OCI-LY7 (cell line): ENCODE measurements at regions not wholly inside any gene's neighbourhood (a gene's known extent, or its start where the extent isn't known, plus 50 kb on each side); places are given as distances from the start of the nearest gene placed in this dataset.

Experiments used
- EZH2phosphoT487 ChIP-seq: fragments of 200-600 bp; sonication (generic); IDR thresholded peaks from 2 replicates; pipeline ENCODE4 v1.6.1; 2018; ENCODE audit warnings: low read depth, borderline replicate concordance, mild to moderate bottlenecking, mixed run types, antibody characterized with exemption, low read length, moderate library complexity, mixed read lengths
- TF ChIP-seq, protein P1 (sequence below): fragments of 200-600 bp; sonication (generic); conservative IDR thresholded peaks from 2 replicates; pipeline ENCODE4 v1.5.1; 2014; ENCODE audit warnings: mild to moderate bottlenecking, antibody characterized with exemption, low read length, moderate library complexity, mixed read lengths

DNA sequence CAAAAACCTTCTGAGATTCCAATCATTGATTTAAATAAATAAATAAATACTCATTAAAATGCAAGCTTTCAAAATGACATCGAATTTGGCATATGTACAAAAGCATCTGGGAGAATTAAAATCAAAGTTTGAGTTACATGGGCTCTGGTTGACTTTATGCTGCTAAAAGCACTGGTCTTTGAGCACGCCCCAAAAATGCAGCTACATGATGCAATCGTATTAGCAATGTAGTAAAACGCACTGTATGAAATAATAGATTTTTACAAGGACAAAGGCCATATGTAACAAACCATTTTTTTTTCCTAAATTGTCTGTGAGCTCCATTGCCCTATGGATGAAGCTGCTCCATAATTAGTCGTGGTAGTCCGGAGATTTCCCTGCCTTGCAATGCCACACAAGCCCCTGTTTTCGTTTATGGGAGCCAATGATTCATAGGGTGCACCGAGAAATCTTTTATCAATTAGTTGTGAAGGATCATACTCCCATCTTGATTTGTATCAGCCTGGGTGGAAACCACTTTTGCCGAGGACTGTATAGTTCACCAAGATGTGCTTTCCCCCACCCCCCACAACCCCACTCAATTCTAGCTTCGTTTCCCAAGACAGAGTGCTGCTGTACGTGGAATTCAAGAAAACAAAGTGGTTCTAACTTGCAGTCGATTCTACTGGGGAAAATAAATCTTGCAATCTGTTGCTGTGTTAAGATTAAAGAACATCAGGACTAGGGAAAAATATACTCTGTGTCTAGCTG is 268.4 kb downstream of the IRS1 start:
- TF ChIP-seq, protein P1, sequence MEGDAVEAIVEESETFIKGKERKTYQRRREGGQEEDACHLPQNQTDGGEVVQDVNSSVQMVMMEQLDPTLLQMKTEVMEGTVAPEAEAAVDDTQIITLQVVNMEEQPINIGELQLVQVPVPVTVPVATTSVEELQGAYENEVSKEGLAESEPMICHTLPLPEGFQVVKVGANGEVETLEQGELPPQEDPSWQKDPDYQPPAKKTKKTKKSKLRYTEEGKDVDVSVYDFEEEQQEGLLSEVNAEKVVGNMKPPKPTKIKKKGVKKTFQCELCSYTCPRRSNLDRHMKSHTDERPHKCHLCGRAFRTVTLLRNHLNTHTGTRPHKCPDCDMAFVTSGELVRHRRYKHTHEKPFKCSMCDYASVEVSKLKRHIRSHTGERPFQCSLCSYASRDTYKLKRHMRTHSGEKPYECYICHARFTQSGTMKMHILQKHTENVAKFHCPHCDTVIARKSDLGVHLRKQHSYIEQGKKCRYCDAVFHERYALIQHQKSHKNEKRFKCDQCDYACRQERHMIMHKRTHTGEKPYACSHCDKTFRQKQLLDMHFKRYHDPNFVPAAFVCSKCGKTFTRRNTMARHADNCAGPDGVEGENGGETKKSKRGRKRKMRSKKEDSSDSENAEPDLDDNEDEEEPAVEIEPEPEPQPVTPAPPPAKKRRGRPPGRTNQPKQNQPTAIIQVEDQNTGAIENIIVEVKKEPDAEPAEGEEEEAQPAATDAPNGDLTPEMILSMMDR = no peak
- no peak for TF ChIP-seq EZH2phosphoT487
